ENCODE measurements at regions not wholly inside any gene's neighbourhood (a gene's known extent, or its start where the extent isn't known, plus 50 kb on each side); places are given as distances from the start of the nearest gene placed in this dataset.

GRCh38 chr14:27190296-27190695 lies 592.5 kb upstream of the NOVA1 start:
- TF ChIP-seq EZH2 (IDR thresholded peaks at IDR 0.05; ENCODE audit: insufficient read depth, poor library complexity, severe bottlenecking) (no peak), EZH2phosphoT487 (IDR thresholded peaks at IDR 0.05; ENCODE audit: insufficient read depth, low read depth) (no peak)
